Transverse colon (tissue), 4 donors: ENCODE measurements at regions not wholly inside any gene's neighbourhood (a gene's known extent, or its start where the extent isn't known, plus 50 kb on each side); places are given as distances from the start of the nearest gene placed in this dataset.

ENCODE experiments used
- DNase-seq: peaks from one replicate; pipeline ENCODE4 v3.0.0-alpha.2; 2019
- H3K27ac ChIP-seq, 4 donors: fragments of 200-600 bp; sonication (generic); 2 replicates each; pipeline ENCODE4 v1.5.1; 2016 to 2018; ENCODE audit warnings: inconsistent platforms in 4 of 4
- H3K27me3 ChIP-seq: fragments of 200-600 bp; sonication (generic); 2 replicates; pipeline ENCODE4 v1.5.1; 2017; ENCODE audit warnings: inconsistent platforms
- H3K36me3 ChIP-seq, 4 donors: fragments of 200-600 bp; sonication (generic); 2 replicates each; pipeline ENCODE4 v1.5.1; 2017 to 2019; ENCODE audit warnings: inconsistent platforms in 4 of 4
- H3K4me1 ChIP-seq, 4 donors: fragments of 200-600 bp; sonication (generic); 2 replicates each; pipeline ENCODE4 v1.5.1; 2017 to 2020; ENCODE audit warnings: inconsistent platforms in 4 of 4
- H3K4me3 ChIP-seq, 4 donors: fragments of 200-600 bp; sonication (generic); 1 replicate in 1 of 4; 2 replicates in 3 of 4; pipeline versions ENCODE4 v1.5.1 to v1.6.1; 2017 to 2019; ENCODE audit warnings: inconsistent platforms in 4 of 4
- H3K9me3 ChIP-seq, 2 donors: fragments of 200-600 bp; sonication (generic); 2 replicates each; pipeline ENCODE4 v1.5.1; 2017 to 2019; ENCODE audit warnings: inconsistent platforms in 2 of 2
- CTCF ChIP-seq, 5 experiments: fragments of 200-600 bp in 3 of 5; fragments of 450-650 bp in 2 of 5; sonication (generic) in 3 of 5; IDR thresholded peaks; 1 replicate in 2 of 5; 2 replicates in 3 of 5; pipeline ENCODE4 v1.5.1; 2016 to 2017; ENCODE audit warnings: antibody characterized with exemption in 5 of 5, inconsistent platforms in 3 of 5, mild to moderate bottlenecking in 2 of 5, moderate library complexity in 1 of 5
- EP300 ChIP-seq: sonication (generic); formaldehyde crosslinking; IDR thresholded peaks from one replicate; pipeline ENCODE4 v1.6.1; 2017; ENCODE audit warnings: antibody characterized with exemption, low read depth
- POLR2A ChIP-seq: fragments of 450-650 bp; IDR thresholded peaks from one replicate; pipeline ENCODE4 v1.6.1; 2016; ENCODE audit warnings: antibody characterized with exemption, mild to moderate bottlenecking, moderate library complexity
- POLR2AphosphoS5 ChIP-seq, 3 donors: sonication (generic); formaldehyde crosslinking; IDR thresholded peaks; one replicate each; pipeline ENCODE4 v1.6.1; 2016; ENCODE audit warnings: antibody characterized with exemption in 3 of 3
- WGBS, 2 donors: methylation state at CpG; one replicate each; pipeline ENCODE4 v1.1.5; 2018; ENCODE audit warnings: low coverage in 1 of 2; 5-methylcytosine and 5-hydroxymethylcytosine counted together
- in situ Hi-C, 4 donors: fragments of 200-750 bp; cut with MboI; loops; one replicate each; pipeline versions ENCODE4 v1.15.0 to v1.15.1; 2017; ENCODE audit warnings: low sequenced_read_pairs in 3 of 4, low pct_ligation_motif_present in 1 of 4, low pct_unique_long_range_greater_than_20kb in 1 of 4
- intact Hi-C: fragments of 100-400 bp; cut with DNase I; formaldehyde crosslinking; loops from one replicate; pipeline ENCODE4 v1.15.1; 2023; ENCODE audit warnings: low total_unique reads

GRCh38 chr9:75624998-75625397, 265.5 kb upstream of the PCSK5 start:
- intact Hi-C loops = loop anchor here (5.0 kb wide), 1 partner anchor 1877 kb away; no protein-coding TSS in a partner anchor
- TF ChIP-seq POLR2A = no peak
- TF ChIP-seq CTCF (IDR thresholded peaks at IDR 0.05) = no peak
- no peak for TF ChIP-seq POLR2AphosphoS5 (IDR thresholded peaks at IDR 0.05)
- TF ChIP-seq EP300 = no peak
- Histone ChIP-seq H3K27ac (no peak overlapping the region), H3K4me1 (no peaks in the 10 kb centered on the region), H3K27me3 (no peaks in the 10 kb centered on the region), H3K4me3 (no peak overlapping the region), H3K36me3 (no peaks in the 10 kb centered on the region), H3K9me3 (no peaks in the 10 kb centered on the region)
- DNase-seq = peak; percentile 28
- in situ Hi-C loops = no loop called here
- WGBS, 2 donors = 40% methylated on average over 1 of the region's 2 CpGs; no CpG with 5 or more reads in 1 of the 2 donors

GRCh38 chr9:75626860-75627259, 263.6 kb upstream of the PCSK5 start:
- Histone ChIP-seq H3K36me3 (no peaks in the 10 kb centered on the region), H3K27me3 (no peaks in the 10 kb centered on the region), H3K4me3 (no peak overlapping the region), H3K9me3 (no peaks in the 10 kb centered on the region), H3K4me1 (no peaks in the 10 kb centered on the region), H3K27ac (no peak overlapping the region)
- 50 to 56% methylated on average over 1 of the region's 1 CpG for WGBS, 2 donors
- TF ChIP-seq POLR2AphosphoS5 (IDR thresholded peaks at IDR 0.05) (no peak), CTCF (IDR thresholded peaks at IDR 0.05) (no peak), EP300 (no peak), POLR2A (no peak)
- DNase-seq = no peak
- intact Hi-C loops (loop anchor here (5.0 kb wide), 1 partner anchor 1875 kb away; no protein-coding TSS in a partner anchor), in situ Hi-C loops (no loop called here)

DNA sequence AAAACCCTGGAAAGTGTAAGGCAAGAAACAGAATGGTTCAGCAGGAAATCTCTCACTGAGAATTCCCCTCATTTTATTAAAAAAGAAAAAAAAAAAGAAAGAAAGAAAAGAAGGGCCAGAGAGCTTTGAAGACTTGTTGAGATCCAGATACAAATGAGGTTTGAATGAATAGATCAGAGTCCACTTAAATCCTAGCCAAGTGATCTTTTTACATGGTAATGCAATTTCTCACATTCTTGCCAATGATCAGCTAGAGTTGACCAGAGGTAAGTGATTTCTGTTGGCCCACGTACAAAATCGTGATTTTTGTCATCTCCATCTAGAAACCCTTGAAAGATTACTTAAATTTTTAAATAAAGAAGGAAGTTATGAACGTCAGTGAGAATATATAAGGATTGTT, 261.5 kb upstream of the PCSK5 start:
- intact Hi-C loops (loop anchor here (5.0 kb wide), 1 partner anchor 1873 kb away; no protein-coding TSS in a partner anchor), in situ Hi-C loops (no loop called here)
- Histone ChIP-seq H3K27me3 (no peaks in the 10 kb centered on the region), H3K4me1 (no peaks in the 10 kb centered on the region), H3K27ac (no peak overlapping the region), H3K36me3 (no peaks in the 10 kb centered on the region), H3K4me3 (no peak overlapping the region), H3K9me3 (no peaks in the 10 kb centered on the region)
- DNase-seq = no peak
- TF ChIP-seq CTCF (IDR thresholded peaks at IDR 0.05) = no peak
- no peak for TF ChIP-seq POLR2A
- no peak for TF ChIP-seq EP300
- no peak for TF ChIP-seq POLR2AphosphoS5 (IDR thresholded peaks at IDR 0.05)
- WGBS, 2 donors = 58 to 59% methylated on average over 3 of the region's 3 CpGs

- Histone ChIP-seq H3K9me3 (no peaks in the 10 kb centered on the region), H3K27ac (no peak overlapping the region), H3K4me1 (no peaks in the 10 kb centered on the region), H3K36me3 (no peaks in the 10 kb centered on the region), H3K27me3 (no peaks in the 10 kb centered on the region), H3K4me3 (no peak overlapping the region)
- DNase-seq = no peak
- 54 to 58% methylated on average over 4 to 7 of the region's 7 CpGs for WGBS, 2 donors
- no peak for TF ChIP-seq POLR2AphosphoS5 (IDR thresholded peaks at IDR 0.05)
- TF ChIP-seq POLR2A = no peak
- TF ChIP-seq EP300 = no peak
- no peak for TF ChIP-seq CTCF (IDR thresholded peaks at IDR 0.05)
- intact Hi-C loops = no loop called here
- in situ Hi-C loops = no loop called here
These were observed 256.9 kb upstream of the PCSK5 start for GRCh38 chr9:75633451-75634057.
